ENCODE measurements at regions not wholly inside any gene's neighbourhood (a gene's known extent, or its start where the extent isn't known, plus 50 kb on each side); places are given as distances from the start of the nearest gene placed in this dataset.

- TF ChIP-seq ESRRG (CRISPR knock-in tag; IDR thresholded peaks at IDR 0.05) (no peak), CSRNP3 (CRISPR knock-in tag; IDR thresholded peaks at IDR 0.05) (no peak), ZFP3 (CRISPR knock-in tag; IDR thresholded peaks at IDR 0.05) (no peak), PPARA (CRISPR knock-in tag; IDR thresholded peaks at IDR 0.05; ENCODE audit: borderline replicate concordance) (no peak), SNAI2 (CRISPR knock-in tag; IDR thresholded peaks at IDR 0.05) (no peak), ARNTL (CRISPR knock-in tag; IDR thresholded peaks at IDR 0.05; ENCODE audit: borderline replicate concordance, low read depth) (no peak), TCF4 (CRISPR knock-in tag; IDR thresholded peaks at IDR 0.05; ENCODE audit: borderline replicate concordance) (no peak), ISL1 (CRISPR knock-in tag; IDR thresholded peaks at IDR 0.05) (no peak), RARB (CRISPR knock-in tag; IDR thresholded peaks at IDR 0.05) (no peak), ZC3H10 (CRISPR knock-in tag; IDR thresholded peaks at IDR 0.05) (no peak), ZNF565 (CRISPR knock-in tag; conservative IDR thresholded peaks at IDR 0.05; ENCODE audit: low read depth) (no peak)
- TF ChIP-seq, protein P1, sequence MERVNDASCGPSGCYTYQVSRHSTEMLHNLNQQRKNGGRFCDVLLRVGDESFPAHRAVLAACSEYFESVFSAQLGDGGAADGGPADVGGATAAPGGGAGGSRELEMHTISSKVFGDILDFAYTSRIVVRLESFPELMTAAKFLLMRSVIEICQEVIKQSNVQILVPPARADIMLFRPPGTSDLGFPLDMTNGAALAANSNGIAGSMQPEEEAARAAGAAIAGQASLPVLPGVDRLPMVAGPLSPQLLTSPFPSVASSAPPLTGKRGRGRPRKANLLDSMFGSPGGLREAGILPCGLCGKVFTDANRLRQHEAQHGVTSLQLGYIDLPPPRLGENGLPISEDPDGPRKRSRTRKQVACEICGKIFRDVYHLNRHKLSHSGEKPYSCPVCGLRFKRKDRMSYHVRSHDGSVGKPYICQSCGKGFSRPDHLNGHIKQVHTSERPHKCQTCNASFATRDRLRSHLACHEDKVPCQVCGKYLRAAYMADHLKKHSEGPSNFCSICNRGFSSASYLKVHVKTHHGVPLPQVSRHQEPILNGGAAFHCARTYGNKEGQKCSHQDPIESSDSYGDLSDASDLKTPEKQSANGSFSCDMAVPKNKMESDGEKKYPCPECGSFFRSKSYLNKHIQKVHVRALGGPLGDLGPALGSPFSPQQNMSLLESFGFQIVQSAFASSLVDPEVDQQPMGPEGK (CRISPR knock-in tag; IDR thresholded peaks at IDR 0.05; ENCODE audit: borderline replicate concordance): no peak
Observed at GRCh38 chr10:10270126-10271050, 747.3 kb upstream of the CELF2 start.
